ENCODE measurements at regions not wholly inside any gene's neighbourhood (a gene's known extent, or its start where the extent isn't known, plus 50 kb on each side); places are given as distances from the start of the nearest gene placed in this dataset.

GRCh38 chr2:6381326-6381725, 484.4 kb downstream of the CMPK2 start:
- TF ChIP-seq EZH2 (IDR thresholded peaks at IDR 0.05): no peak
- TF ChIP-seq, protein P1, sequence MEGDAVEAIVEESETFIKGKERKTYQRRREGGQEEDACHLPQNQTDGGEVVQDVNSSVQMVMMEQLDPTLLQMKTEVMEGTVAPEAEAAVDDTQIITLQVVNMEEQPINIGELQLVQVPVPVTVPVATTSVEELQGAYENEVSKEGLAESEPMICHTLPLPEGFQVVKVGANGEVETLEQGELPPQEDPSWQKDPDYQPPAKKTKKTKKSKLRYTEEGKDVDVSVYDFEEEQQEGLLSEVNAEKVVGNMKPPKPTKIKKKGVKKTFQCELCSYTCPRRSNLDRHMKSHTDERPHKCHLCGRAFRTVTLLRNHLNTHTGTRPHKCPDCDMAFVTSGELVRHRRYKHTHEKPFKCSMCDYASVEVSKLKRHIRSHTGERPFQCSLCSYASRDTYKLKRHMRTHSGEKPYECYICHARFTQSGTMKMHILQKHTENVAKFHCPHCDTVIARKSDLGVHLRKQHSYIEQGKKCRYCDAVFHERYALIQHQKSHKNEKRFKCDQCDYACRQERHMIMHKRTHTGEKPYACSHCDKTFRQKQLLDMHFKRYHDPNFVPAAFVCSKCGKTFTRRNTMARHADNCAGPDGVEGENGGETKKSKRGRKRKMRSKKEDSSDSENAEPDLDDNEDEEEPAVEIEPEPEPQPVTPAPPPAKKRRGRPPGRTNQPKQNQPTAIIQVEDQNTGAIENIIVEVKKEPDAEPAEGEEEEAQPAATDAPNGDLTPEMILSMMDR (IDR thresholded peaks at IDR 0.05): no peak
- TF ChIP-seq EZH2phosphoT487 (IDR thresholded peaks at IDR 0.05): no peak

All from neural progenitor cell (in vitro differentiated cells).